Ecto neural progenitor cell (in vitro differentiated cells): ENCODE measurements at regions not wholly inside any gene's neighbourhood (a gene's known extent, or its start where the extent isn't known, plus 50 kb on each side); places are given as distances from the start of the nearest gene placed in this dataset.

Source experiments
- DNase-seq: peaks from one replicate; pipeline ENCODE4 v3.0.0-alpha.2; 2018; ENCODE audit warnings: low spot score

DNA sequence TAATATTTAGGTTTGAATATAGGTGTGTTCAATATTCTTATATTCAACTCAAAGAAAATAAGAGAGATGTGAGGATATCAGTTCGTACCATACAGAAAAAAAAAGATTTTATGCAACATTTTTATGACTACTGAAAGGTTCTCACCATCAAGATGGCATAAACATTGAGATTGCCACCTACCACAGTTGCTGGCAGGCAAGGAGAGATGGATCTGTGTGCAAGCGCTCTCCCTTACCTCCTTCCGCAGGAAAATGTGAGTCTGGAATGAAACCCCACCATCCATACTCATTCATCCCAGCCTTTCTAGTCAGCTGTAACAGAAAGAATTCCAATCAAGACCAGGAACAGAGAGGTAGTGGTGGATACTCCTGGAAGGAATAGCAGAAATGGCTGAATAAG, 376.9 kb downstream of the PPP3CA start:
- no peak for DNase-seq

DNA sequence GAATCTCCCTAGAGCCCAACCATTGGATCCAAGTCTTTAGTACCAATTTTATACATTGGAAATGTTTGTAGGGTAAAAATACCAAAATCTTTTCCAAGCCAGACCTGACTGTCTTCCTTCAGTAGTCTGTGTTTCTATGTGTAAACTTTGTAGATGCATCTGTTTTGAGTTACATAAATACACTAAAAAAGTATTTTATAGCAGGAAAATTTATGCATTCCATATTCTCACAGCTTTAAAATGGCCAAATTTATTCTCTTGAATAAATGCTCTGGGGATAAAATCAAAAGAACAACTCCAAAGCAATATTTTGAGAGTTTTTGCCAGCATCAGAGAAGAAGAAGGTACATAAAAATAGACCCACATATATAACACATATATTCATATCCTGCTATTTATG, 377.4 kb downstream of the PPP3CA start:
- DNase-seq: no peak

DNA sequence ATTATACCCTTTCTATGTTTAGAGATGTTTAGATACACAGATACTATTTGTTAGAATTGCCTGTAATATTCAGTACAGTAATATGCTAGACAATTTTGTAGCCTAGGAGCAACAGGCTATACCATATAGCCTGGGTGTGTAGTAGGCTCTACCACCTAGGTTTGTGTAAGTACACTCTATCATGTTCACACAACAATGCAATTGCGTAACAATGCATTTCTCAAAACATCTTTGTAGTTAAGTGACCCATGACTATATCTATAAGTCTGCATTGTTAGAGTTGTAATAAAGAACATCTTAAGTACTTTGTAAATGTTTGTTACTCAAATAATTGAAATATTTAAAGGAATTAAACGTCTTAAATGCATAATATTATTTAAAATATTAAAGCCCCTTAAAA, 379.3 kb downstream of the PPP3CA start:
- DNase-seq: no peak

DNA sequence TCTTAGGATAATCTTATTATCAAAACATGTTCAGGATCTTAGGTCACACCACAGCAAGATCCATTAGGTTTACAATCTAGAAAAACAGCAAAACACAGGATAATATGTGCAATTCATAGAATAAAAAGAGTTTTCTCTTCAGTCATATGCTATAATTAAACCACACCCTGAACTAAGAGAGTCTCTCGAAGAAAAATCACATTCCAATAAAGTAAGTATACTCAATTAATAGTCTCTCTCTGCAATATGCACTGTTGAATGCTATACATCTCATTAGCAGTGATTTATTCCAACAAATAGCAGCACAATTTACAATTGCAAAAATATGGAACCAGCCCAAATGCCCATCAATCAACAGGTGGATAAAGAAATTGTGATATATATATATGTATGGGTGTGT, 383.7 kb downstream of the PPP3CA start:
- DNase-seq: no peak

DNA sequence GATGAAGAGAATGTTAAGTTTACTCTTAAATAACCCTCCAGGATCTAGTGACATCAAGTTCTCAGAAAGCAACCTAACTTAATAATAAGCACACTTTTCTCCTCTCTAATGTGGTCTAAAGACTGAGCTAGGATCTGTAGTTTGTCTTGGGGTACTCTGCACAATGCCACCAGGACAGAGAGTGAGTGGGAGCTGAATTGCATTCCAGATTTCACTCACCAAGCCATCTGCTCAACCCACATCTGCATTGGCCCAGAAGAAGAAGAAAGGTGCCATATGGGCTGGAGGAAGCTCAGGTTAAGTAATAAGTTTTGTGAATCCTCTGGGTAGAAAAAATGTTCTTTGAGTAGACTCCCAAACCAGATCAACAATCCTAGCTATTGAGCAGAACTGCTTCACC, 384.6 kb downstream of the PPP3CA start:
- no peak for DNase-seq

DNA sequence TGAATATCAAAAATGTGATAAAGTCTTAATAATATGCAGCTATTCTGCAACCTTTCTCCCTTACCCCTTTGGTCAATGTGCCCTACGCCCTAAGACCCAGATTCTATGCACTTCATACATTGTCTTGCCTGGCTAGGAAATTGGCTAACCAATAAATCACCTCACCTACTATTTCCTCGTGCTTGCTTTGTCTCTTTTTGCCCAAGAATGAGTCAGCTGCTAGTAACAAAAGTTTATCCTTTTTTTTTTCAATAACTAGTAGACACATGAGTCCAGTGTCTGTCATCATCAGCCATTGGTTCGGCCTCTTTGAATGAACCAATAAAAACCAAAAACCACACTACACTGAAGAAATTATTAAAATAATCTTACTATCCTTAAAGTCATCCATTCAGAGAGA, 387.1 kb downstream of the PPP3CA start:
- no peak for DNase-seq

DNA sequence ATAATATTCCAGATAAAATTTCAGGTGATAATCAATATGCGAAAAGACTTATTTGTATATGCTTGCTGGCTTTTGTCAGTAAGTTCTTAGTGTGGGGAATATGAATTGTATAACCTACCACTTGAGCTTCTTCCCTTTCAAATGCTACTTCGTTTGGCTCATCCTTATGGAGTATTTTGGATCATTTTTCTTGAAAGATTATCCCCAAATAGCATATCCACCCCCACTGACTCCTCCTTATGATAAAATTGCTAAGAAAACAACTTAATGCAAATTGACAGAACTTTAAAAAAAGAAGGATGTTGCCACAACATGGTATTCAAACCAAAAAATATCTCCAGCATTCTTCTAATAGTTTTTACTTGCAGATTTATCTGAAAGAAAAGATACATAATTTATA, 393.3 kb downstream of the PPP3CA start:
- no peak for DNase-seq

DNA sequence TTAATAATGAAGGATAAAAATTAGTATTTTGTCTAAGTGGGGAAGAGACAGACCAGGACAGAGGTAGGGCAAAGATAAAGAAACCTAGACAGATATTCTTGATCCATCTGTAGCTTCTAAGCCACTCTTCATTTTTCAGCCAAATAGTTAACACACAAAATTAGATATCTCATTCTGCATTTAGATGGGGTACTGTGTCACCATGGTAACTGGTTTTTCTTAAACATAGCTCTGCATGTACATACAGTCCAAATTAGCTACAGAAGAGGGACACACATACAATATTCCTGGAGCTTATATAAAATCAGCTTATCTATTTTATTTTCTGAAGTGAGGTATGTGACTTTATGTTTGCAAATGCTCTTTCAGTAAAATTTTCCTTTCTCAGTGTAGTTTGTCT, 393.7 kb downstream of the PPP3CA start:
- DNase-seq: no peak

DNA sequence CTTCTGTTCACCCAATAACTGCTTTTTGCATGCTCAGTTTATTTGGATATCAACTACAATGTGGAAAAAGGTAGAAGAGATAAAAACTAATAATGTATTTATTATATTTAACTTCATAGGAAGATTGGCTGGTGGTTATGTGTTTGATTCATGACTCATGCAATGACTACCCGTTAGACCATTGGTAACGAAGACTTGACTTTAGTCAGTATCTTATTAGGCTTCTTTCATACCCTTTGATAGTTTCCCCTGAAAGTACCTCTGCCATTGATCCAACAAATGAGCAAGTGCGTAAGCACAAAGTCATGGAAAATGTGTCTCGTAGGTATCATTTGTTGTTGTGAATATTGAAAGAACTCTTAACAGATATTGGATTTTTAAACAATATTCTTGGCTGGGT, 394.7 kb downstream of the PPP3CA start:
- DNase-seq: no peak

DNA sequence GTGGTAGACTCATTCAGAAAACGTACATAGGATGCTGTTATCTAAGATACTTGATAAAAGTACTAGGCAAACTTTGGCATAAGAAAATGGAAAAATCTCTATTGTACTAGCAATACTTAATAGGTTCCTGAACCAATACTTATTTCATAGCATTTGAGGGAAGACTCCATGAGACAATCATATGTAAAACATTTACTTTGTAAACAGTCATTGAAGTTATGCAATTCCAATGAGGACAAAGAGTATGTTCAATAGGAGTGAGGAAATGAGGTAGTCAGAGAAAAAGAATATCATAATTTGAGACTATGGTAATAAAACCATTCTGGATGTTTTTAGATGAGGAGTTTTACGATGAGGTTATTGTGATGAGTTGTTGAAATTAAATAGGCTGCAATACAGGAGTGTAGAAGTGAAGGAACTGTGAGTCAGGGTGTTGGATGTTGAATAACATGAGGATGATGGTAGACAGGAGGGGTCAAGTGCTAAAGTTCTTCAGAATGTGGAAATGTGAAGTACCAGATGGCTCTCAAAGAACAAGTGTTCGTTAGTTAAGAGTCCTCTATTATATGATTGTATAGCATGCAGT, 397.9 kb downstream of the PPP3CA start:
- no peak for DNase-seq

DNA sequence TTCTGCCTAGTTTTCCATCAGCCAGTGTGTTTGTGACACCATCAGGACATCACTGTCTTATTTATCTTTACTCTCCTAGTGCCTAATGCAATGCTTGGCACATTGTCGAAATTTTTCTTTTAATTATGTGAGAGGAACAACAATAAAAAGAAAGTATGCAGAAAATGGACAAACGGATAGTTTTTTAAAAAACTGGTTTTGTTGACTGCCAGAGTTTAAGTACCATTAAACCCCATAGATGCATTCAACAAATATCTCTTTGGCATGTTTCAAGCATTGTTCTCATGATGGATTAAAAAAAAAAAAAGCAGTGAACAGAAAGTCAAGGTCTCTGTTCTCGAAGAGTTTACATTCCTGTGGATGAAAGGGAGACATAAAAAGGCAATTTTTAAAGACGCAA, 398.4 kb downstream of the PPP3CA start:
- no peak for DNase-seq

DNA sequence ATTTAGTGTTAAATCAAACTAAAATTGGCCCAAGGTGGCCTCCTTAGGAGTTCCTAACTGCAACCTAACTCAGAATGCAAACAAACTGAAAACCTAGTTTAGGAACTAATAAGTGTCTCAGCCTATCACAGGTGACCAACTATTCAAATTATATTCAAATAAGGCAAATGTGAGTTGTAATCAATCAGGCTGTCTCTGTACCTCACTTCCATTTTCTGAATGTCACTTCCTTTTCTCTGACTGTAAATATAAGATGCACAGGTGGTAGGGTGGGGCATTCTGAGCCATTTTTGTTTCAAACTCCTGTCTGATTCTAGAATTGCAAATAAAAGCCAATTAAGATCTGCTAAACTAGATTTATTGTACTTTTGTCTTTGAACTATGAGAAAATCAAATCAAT, 401.5 kb downstream of the PPP3CA start:
- DNase-seq: no peak

DNA sequence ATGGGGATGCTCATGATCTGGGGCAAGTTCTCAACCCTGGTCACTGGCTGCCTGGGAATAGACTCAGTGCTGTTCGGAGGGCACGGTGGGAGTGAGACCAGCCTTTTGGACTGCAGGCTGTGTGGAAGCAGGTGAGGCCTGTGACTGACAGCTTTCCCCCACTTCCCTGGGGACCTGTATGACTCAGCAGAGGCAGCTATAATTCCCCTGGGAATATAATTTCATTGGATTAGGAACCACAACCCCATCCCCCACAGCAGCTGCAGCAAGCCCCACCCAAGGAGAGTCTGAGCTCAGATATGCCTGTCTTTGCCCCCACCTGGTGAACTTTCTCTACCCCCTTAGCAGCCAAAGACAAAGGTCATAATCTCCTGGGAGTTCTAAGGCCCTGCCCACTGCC, 408.6 kb downstream of the PPP3CA start:
- no peak for DNase-seq

DNA sequence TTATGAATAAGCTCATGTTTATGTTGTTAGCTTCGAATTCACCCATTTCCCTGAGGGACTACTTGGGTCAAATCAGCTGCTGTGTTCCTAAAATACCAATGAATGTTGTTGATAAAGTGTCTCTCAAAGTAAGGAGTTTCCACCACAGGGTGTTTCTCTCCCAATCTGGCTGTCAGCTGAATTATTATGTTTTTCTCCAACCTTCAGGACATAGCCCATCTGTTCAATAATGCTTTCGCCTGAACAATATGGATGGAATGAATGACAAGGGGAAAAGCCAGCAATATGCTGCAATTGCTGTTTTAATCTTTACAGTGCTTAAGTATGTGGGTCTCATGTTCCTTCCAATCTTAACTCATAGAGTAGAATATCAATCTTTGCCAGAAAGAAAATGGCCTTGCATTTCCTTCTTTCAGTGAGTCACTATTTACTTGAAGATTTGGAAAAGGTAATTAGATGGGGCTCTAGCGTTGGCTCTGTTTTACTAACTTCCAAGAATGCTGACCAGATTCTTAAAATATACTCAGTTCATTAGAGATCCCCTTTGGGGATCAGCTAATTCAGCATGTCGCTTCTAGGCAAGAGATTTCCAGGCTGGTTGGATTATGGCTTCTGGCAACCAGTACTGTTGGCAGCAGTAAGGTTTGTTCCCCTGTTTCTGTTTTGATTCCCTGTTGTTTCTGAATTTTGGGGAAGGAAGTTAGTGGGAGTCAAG, 410.5 kb downstream of the PPP3CA start:
- DNase-seq: no peak

DNA sequence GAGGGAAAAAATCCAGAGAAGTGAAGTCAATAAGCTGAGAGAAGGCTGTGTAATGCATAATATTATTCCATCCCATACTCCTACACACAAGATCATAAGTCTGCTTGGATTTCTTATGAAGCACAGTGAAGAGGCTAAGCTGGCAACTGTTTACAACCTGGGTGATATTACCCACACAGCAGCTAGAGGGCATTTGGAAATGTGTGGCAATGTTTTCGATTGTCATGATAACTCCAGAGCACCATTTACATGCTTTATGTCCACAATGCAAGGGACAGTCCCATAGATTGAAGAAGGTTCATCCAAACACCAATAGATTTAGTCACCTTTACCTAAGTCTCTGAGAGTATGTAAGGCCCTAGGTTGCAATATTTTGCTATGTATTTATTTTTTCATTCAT, 412.2 kb downstream of the PPP3CA start:
- DNase-seq: no peak

DNA sequence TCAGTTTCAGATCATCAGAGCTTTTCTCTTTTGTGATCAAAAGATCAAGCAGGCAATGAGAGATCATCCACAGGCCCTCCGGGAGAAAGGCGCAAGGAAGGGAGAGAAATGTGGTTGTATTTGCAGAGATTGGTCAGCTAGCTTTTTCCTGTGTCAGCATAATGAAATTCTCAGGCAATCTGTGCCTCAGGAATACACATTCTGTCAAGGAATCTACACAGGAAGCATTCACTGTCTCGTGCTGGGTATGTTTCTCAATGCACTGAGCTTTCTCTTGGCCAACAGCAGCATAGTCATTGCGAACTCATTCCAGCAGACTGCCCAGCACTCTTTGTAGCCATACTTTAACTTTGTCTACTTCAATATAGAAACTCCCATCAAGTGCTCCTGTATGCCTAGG, 413.7 kb downstream of the PPP3CA start:
- DNase-seq: no peak

DNA sequence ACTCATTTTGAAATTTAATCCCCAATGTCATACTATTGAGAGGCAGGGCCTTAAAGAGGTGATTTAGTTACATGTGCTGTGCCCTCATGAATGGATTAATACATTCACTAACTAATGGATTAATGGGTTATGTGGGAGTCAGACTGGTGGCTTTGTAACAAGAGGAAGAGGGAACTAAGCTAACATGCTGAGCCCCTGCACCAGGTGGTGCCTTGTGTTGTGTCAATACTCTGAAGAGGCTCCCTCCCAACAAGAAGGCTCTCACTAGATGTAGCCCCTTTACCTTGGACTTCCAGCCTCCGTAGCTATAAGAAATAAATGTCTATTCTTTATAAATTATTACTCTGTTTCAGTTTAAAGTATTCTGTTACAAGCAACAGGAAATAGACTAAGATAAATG, 411.9 kb upstream of the EMCN start:
- no peak for DNase-seq

DNA sequence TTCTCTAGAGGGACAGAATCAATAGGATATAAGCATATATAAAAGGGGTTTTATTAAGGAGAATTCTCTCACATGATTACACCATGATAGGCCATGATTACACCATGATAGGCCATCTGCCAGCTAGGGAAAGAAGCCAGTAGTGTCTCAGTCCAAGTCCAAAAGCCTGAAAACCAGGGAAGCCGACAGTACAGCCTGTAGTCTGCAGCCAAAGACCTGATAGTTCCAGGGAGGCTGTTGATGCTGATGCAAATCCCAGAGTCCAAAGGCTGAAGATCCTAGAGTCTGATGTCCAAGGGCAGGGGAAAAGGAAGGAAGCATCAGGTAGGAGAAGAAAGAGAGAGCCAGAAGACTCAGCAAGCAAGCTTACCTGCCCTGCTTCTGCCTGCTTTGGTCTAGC, 411.3 kb upstream of the EMCN start:
- DNase-seq: no peak

DNA sequence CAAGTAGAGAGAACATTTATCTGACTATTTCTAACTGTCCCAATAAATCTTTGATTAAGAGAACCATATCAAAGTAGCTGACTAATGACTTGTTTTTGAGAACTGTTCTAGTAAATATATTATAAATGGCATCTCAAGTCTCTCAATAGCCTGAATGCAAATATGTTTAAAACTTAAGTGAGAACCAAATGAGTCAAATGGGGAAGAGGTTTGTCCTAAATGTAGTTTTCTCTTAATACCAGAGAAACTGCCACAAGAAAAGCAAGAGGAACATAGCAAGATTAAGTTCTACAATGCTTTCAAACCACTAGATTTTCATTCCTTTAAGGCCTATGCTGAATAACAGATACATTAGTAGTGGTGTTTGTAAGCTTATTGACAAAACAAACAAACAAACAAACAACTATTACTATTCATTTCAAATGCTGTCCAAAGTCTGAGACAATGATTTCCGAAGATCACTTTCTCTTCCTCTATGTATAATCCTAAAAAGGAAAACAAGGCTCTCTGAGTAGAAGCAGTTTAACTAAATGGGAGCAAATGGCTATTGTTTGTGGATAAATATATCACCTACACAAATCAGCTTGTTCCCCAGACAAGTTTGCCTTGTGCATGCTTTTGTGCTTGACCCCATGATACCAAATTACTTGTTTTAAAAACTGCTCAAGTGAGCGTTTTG, 408.4 kb upstream of the EMCN start:
- no peak for DNase-seq

DNA sequence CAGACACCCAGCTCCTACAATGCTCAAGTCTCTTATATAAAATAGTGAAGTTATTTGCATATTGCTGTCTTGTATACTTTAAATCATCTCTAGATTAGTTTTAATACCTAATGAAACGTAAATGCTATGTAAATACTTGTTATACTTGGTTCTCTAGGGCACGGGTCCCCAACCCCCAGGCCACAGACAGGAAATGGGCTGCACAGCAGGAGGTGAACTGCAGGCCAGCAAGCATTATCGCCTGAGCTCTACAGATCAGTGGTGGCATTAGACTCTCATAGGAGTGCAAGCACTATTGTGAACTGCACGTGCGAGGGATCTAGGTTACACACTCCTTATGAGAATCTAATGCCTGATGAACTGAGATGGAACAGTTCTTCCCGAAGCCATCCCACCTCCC, 395.9 kb upstream of the EMCN start:
- no peak for DNase-seq

DNA sequence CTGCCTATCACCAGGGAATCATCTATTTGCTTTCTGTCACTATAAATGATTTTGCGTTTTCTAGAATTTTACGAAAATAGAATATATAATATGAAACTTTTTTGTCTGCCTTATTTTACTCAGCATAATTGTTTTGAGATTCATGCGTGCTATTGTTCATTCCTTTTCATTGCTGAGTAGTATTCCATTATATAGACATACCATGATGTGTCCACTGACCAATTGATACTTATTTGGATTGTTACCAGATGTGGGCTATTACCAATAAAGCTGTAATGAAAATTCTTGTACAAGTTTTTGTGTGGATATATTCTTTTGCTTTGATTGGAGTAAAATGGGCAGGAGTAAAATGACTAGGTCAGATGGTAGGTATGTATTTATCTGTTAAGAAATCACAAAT, 390.7 kb upstream of the EMCN start:
- no peak for DNase-seq

DNA sequence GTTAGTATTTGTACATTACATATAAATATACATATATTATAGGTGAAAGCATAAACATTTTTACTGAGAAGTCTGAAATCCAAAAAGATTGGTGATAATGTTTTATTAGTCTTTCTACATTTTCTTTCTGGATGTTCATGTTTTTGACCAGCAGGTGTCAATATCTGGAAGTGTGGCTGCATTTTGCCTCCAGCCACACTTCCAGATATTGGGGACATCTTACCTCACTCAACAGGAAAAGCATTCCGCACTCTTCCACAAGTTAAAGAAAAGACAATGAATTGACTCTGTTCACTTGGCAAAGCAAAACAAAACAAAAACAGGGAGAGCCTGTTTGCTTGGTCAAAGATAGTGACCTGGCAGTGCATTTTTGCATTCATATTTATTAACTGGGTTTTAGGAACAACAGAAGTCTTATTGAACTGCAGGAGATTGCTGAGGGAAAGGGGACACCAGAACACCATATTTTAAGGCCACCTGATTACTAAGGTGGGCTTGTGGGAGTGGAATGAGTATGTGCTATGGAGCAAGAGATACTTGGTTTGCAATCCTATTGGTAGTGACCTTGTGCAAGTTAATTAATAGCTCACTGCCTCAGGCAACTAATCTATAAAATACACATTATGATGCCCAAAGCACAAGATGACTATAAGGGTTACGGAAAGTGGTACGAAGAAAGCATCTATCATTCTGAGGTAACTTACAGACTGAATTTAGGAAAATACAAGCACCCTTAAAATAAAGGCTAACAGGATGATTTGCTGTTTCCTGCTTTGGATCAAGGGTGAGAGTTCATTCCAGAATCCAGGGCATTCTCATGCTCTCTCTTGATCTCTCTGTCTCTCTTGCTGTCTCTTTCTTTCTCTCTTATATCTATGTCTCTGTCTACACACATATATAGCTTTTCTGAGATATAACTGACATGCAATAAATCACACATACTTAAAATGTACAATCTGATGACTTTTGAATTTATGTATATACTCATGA, 389.9 kb upstream of the EMCN start:
- no peak for DNase-seq

DNA sequence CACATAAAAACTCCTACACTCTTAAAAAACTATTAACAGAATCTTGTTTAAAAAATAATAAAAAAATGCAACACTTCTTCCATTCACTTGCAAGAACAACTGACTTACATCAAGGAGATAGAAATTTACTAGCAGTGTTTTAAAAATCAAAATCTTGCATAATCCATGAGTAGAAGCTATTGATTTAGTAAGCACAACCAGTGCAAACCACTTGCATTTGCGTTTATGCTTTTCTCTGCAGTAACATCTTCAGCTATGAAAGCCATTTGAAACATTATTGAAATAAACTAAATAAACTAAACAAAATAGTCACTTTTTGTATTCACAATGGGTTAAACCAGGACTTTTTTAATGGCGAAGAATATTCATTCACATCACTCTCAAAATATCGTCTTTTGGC, 389.2 kb upstream of the EMCN start:
- no peak for DNase-seq
